ENCODE measurements at regions not wholly inside any gene's neighbourhood (a gene's known extent, or its start where the extent isn't known, plus 50 kb on each side); places are given as distances from the start of the nearest gene placed in this dataset.

DNA sequence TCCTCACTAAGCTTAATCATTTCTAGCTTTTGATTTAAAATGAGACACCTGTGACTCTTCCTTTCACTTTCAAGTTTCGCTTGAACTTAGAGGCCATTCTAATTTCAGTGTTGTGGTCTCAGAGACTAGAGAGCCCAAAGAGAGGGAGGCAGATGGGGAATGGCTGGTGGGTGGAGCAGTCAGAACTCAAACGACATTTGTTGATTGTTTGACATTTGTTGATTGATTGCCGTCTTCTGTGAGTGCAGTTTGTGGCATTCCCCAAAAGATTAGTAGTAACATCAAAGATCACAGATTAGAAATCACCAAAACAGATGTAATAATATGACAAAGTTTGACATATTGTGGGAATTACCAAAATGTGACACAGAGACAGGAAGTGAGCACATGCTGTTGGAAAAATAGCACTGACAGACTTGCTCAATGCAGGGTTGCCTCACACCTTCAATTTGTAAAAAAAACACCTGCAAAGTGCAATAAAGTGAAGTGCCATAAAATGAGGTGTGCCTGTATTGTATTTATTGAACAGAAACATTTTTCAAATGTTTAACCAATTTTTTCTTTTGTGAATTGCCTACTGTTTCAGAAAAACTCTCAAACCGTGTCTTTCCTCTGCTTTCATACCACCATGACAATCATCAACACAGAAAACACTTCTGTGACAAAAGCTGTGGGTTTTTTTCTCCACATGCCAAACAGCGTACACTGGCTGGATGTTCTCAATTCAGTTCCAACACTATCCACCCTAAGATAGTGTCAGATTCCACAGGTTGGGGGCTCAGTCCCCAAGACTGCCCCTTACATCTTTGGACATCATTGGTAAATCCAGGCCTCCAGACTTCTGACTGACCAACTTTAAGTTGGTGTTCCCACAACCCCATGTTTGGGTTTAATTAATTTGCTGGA is 376.3 kb upstream of the RGS6 start:
- ChIA-PET POLR2A (no interaction called here), CTCF (interaction anchor here (0.8 to 1.6 kb wide), 5 partner anchors 8 to 419 kb away, joined by 3 to 5 read pairs (median 3); no protein-coding TSS in a partner anchor)
- H2AFZ ChIP-seq (ENCODE audit: low read depth, low read length): no peak overlapping the region
- BruUV-seq (replicated peaks): no TSS peak
- no peaks in the 10 kb centered on the region for H3K36me3 ChIP-seq (ENCODE audit: control insufficient read depth in 2 of 2, extremely low read depth in 1 of 2, insufficient read depth in 2 of 2, low read length in 2 of 2)
- FAIRE-seq (no peak), DNase-seq (ENCODE audit: low read depth, low spot score) (peak; percentile 16)
- dilution Hi-C loops (cut with MboI; ENCODE audit: extremely low pct_ligation_motif_present, low sequenced_read_pairs) (no loop called here), intact Hi-C loops (cut with micrococcal nuclease) (no loop called here)
- H3K4me1 ChIP-seq (ENCODE audit: control insufficient read depth, extremely low read depth, insufficient read depth, low read length): no peaks in the 10 kb centered on the region
- H3K27ac ChIP-seq (ENCODE audit: insufficient read depth, low read depth, low read length): no peak overlapping the region
- no peaks in the 10 kb centered on the region for H3K79me2 ChIP-seq (ENCODE audit: control insufficient read depth, insufficient read depth, low read length)
- H3K4me2 ChIP-seq (ENCODE audit: insufficient read depth, low read length): no peak overlapping the region
- peaks cover 2% of the 10 kb centered on the region for H3K9me1 ChIP-seq (replicated peaks; ENCODE audit: control insufficient read depth, extremely low read depth, insufficient read depth, low read length)
- H3K9me3 ChIP-seq (replicated peaks; ENCODE audit: control insufficient read depth, insufficient read depth, low read length): no peaks in the 10 kb centered on the region
- H3K27me3 ChIP-seq (ENCODE audit: control insufficient read depth in 2 of 2, insufficient read depth in 2 of 2, low read length in 2 of 2): no peaks in the 10 kb centered on the region
- H3K9ac ChIP-seq (replicated peaks; ENCODE audit: extremely low read depth, insufficient read depth, low read length): no peak overlapping the region
- TF ChIP-seq GATA2 (IDR thresholded peaks at IDR 0.05; ENCODE audit: insufficient read depth, insufficient read length, low read depth, low read length): no peak
- TF ChIP-seq, protein P1, sequence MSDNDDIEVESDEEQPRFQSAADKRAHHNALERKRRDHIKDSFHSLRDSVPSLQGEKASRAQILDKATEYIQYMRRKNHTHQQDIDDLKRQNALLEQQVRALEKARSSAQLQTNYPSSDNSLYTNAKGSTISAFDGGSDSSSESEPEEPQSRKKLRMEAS (IDR thresholded peaks at IDR 0.05; ENCODE audit: insufficient read depth, insufficient read length): no peak
- TF ChIP-seq, protein P2, sequence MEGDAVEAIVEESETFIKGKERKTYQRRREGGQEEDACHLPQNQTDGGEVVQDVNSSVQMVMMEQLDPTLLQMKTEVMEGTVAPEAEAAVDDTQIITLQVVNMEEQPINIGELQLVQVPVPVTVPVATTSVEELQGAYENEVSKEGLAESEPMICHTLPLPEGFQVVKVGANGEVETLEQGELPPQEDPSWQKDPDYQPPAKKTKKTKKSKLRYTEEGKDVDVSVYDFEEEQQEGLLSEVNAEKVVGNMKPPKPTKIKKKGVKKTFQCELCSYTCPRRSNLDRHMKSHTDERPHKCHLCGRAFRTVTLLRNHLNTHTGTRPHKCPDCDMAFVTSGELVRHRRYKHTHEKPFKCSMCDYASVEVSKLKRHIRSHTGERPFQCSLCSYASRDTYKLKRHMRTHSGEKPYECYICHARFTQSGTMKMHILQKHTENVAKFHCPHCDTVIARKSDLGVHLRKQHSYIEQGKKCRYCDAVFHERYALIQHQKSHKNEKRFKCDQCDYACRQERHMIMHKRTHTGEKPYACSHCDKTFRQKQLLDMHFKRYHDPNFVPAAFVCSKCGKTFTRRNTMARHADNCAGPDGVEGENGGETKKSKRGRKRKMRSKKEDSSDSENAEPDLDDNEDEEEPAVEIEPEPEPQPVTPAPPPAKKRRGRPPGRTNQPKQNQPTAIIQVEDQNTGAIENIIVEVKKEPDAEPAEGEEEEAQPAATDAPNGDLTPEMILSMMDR (IDR thresholded peaks at IDR 0.05; ENCODE audit: extremely low read depth in 1 of 2, insufficient read depth in 1 of 2, low read depth in 1 of 2, low read length in 2 of 2): no peak
- TF ChIP-seq MYC (IDR thresholded peaks at IDR 0.05; ENCODE audit: low read depth, low read length): no peak
- no peak for TF ChIP-seq FOS (IDR thresholded peaks at IDR 0.05; ENCODE audit: borderline replicate concordance, insufficient read depth, low read length)
- TF ChIP-seq JUN (IDR thresholded peaks at IDR 0.05; ENCODE audit: borderline replicate concordance, insufficient read depth, insufficient read length, low read depth): no peak
- TF ChIP-seq POLR2A (IDR thresholded peaks at IDR 0.05; ENCODE audit: low read depth, low read length): no peak
- TF ChIP-seq EZH2 (IDR thresholded peaks at IDR 0.05; ENCODE audit: borderline replicate concordance, low read depth, low read length, severe bottlenecking): no peak
- no peak for TF ChIP-seq POLR2AphosphoS5 (IDR thresholded peaks at IDR 0.05; ENCODE audit: insufficient read depth, low read depth, low read length)
- no peaks in the 10 kb centered on the region for H4K20me1 ChIP-seq (replicated peaks; ENCODE audit: control insufficient read depth, extremely low read depth, insufficient read depth, low read length)
- H3K4me3 ChIP-seq (replicated peaks in 1 of 3; ENCODE audit: insufficient read depth in 1 of 3, low read depth in 1 of 3, low read length in 3 of 3): no peak overlapping the region
